ENCODE measurements at regions not wholly inside any gene's neighbourhood (a gene's known extent, or its start where the extent isn't known, plus 50 kb on each side); places are given as distances from the start of the nearest gene placed in this dataset.

DNA sequence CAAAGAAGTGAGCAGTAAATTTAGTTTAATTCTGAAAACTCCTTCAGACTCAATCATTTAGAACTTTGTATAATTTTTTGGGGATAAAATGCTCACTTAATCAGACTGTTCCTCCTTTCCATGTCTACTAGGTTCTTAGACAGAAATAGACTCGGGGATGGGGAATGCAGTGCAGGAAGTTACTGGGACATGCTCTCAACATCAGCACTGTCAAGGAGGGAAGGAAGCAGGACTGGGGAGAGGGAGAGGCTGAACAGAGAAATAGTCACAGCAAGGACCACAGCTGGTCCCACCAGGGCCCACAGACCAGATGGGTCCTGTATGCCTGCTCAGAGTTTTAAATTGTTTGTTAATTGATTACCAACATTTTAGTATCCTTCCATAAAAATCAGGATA lies 310.1 kb upstream of the MSX2 start:
- no peak for DNase-seq

DNA sequence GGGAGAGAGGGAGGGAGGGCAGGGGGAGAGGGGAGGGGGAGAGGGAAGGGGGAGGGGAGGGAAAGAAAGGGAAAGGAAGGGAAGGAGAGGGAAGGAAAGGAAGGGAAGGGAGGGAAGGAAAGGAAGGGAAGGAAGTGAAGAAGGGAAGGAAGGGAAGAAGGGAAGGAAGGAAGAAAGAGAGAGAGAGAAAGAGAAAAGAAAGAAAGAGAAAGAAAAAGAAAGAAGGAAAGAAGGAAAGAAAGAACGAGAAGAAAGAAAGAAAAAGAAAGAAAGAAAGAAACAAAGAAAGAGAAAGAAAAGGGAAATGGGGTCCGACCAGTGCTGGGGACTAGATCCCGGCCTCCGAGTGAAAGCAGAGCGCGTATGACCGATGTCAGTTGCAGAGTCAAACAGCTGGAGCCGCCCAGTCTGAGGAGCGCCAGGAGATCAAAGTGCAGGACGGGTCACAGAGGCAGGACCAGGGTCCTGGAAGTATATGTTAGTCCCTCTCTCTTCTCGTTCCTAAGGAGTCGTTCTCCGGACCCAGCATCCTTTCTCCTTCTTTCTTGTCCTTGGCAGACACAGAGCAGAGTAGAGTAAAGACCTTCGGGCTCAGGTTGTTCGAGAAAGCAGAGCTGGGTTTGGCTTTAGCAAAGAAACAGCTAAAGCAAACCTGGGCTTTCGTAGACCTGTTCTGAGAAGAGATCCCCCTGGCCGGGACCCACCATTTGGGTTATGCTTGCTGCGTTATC lies 305.4 kb upstream of the MSX2 start:
- DNase-seq: no peak

DNA sequence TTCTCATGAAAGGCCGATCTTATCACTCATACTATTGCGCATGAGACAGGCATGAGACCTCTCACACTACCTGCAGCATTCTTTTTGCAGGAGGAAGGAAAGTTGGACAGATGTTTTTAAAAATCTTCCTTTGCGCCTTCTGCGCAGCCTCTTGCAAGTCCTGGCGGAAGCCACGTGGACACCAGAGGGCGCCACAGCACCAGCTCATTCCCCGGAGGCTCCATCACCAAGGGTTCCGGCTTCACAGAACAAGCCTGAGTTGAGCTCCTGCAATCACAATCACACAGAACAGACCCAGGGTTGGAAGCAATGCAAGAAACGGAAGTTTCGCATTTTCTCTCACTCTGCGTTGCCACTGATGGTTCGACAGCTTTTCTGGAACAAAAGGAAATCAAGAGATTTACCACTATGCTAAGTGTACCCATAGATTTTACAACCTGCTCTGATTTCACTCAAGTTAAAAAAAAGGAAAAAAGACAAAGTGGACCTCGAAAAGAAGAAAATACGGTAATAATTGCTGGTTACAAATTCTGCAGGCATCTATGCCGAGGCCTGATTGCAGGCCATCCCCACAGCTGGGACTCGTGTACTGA lies 304.7 kb upstream of the MSX2 start:
- peak; percentile 30 to 77 for DNase-seq

DNA sequence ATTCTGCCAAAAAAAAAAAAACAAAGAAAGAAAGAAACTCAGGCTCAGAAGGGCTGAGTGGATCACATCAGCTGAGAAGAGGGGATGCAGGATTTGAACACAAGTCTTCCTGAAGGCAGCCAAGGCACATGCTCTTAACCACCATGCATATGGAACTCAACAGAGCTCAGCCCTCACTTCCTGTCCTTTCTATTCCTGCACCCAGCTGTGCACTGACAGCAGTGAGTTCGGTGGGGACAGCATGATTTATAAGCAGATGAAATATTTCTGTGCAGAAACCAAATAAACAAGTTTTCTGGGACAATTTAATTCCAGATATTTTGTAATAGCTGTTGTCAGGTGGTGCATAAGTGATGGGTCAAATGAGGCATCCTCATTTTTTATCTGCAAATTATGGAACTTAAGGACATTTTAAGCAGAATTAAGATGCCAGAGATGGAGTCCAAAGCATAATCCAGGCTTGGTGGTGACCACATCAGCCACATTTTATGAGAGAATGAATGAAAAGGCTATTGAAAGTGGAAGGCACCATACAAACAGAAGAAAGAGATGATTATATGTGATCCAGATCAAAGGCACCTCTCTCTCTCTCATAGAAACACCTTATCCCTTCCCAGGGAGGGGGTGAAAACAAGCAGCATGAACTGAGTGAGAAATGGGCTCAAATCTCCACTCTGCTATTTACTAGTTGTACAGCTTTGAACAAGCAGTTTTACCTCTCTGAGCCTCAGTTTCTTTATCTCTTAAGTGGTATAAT lies 303.6 kb upstream of the MSX2 start:
- DNase-seq: no peak

DNA sequence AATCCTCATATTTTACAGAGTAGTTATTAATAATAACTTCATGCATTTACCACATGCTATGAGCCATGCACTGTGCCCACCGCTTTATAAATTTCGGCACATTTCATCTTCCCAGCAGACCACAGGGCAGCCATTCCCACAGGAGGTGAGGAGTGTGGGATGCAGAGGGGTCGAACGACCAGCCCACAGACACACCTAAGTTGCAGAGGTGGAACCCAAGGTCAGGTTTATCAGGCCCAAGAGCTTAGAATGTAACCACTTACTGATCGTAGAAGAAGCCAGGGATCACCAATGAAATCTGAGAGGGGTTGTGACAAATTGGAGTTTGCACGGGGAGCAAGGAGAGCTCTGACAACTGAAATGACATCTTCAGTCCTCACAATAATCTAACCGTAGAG lies 303.0 kb upstream of the MSX2 start:
- no peak for DNase-seq

DNA sequence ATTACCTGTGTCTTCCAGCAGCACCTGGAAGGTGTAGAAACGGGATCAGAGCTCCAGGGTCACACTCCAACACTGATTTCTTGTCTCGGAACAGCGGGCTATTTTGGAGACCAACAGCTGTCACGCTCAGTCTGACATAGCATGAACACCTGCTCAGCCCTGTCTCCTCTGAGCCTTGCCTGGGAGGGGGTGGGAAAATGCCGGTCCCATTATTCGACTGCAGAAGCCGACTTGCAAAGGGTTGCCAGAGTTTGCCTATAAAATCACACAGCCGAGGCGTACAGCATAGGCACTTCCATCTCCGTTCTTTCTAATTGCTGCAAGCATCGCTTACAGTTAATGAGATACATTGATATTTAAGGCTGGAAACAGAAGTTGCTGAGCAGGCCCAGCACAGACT lies 300.8 kb upstream of the MSX2 start:
- peak in 1 of 2 experiments; percentile 42 for DNase-seq

DNA sequence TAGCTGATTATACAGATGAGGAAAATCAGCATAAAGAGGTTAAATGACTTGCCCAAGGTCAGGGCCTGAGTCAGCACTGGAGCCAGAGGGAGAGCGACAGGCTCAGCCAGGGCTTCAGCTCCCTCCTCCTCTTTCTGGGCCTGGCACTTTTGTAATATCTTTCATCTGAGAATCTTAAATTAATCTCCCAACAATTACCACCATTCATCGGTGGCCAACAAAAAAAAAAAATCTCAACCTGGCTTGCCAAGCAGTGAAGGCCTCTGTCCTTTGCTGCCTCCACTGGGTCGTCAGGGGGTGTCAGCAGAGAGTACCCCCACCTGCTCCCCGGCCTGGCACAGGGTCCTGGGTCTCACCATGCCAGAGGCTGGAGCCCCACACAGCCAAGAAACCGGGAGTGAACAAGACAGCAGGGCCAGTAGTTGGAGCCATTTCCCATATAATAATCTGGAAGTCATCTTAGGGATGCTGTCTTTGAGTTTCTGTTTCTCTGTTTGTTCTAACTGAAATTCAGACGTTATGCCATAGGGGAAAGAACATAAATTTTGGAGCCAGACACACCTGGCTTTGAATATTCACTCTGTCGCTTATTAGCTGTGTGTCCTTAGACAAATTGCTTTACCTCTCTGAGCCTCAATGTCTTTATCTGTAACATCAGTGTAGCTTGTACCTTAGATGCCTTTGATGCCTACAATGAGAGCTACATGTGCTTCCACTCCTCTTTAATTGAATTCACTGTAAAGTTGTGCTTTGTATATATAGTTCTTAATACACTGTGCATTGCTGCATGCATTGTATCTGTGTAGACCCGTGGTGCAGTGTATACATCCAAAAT lies 299.9 kb upstream of the MSX2 start:
- DNase-seq: no peak

DNA sequence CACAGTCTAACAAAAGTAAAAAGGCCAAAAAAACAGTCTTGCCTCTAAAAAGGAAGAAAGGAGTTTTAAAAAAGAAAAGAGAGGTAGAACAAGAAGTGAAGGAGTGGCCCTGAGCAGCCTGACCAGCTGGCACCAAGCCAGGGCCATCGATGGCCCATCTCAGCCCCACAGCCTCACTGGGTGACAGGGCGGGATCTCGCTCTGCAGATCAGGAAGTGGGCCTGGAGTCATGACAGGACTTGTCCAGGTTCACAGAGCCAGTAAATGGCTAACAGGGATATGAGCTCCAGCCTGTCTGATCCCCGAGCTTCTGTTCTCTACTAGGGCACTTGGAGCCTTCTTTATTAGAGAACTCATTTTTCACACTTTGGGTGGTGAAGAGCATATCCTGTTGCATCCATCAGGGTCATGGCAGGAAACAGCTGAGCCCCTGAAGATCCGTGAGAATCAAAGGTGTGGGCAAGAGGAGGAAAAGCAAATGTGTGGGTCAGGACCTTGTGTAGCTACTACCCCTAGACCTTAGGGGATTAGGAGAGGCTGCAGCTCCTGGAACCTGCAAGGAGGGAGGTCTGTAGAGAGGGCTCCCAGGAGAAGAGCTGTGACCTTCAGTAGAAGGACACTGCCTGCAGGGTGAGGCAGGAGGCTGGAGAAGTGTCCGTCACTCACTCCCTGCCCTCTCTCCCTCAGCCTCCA lies 299.0 kb upstream of the MSX2 start:
- no peak for DNase-seq

DNA sequence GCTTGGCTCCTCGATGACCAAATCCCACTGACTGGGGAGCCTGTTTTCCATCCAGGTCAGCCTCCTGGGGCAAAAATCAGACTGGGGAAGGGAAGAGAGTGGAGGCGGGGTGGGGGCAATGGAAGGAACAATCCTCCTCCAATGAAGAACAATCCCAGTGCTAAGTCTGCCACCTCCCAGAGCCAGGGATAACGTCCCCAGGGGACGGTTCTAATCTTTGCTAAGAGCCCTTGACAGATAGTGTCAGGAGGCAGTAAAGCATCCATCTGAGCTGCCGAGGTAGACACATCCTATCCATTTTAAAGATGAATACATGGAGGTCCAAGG lies 298.5 kb upstream of the MSX2 start:
- DNase-seq: peak in 1 of 2 experiments; percentile 42

DNA sequence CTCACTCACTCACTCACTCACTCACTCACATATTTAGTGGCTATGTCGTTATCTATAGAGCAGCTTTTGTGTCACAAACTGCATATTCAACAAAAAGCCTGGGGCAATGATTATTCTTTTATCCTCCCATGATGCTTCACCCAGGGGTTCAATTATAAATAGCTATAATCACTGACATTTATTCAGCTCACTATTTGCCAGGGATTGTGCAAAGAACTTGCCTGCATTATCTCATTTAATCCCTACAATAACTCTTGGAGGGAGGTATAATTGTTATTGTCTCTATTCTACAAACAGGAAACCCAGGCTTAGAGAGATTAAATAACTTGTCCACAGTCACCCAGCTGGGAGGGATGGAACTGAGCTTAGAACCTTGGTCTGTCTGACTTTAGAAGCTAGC lies 298.0 kb upstream of the MSX2 start:
- DNase-seq: no peak

DNA sequence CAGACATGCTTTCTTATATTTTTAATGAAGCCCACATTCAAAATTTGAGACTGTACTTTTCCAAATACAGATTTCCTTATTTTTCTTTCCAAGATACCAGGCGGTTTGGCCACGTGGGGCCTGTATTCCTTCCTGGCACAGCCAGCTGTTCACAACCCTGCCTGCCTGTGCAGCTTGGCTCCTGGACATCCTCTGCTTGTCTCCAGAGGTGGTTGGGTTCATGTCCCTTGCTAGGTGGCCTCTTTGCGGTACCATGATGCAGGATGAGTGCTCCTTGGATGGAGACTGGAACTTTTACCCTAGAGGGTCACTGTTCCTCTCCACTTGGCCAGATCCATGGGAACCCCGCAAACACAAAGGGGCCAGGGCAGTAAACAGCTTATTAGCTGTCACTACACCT lies 297.5 kb upstream of the MSX2 start:
- no peak for DNase-seq

DNA sequence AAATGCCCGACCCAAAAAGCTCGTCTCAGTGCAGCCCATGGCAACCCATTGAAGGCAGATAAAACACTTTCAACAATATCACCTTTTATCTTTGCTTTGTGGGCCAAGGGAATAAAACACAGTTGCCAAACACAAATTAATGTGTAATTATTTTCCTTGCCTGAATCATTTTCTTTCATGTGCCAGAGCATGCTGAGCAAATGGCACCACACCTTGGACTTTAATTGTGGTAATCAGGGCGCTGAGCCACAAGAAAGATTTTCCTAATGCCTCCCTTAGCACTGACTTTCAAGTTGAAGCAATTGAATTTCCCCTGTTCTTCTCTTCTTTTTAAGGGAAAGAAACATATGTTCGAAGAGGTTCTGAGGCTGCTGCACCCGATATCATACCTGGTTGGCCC lies 297.1 kb upstream of the MSX2 start:
- no peak for DNase-seq

DNA sequence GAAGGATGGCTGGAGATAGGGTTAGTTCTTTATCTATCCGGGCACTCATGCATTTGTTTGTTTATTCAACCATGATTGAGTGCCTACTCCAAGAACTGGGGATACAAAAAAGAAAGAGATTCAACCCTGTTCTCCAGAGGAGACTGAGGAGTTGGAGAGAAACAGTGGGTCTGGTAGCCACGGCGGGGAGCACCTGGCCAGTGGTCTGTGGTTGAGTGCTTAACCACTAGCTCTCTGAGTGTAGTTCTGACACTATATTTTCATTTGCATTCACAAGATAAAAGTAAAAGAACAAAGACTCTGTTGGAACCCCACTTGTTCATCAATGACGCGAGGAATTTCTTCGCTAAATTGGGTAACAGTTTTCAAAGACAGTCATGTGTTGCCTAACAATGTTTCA lies 295.5 kb upstream of the MSX2 start:
- DNase-seq: no peak

DNA sequence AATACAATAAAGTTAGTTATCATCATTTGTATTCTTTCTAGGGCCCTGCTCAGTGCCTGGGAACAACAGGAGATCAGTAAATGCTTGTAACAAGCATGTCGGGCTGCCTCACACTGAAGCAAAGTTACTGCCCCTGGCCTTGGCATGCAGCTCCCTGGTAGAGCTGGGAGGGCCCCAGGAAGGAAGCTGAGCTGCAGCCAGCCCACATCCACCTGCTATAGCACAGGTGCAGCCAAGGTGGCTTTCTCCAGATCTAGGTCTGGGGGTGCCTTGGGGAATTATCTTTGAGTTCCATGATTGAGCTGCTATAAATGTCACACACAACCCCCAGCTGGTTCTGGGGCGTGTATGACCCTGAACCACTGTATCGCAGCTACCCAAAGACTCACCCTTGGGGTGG lies 293.4 kb upstream of the MSX2 start:
- DNase-seq: no peak

DNA sequence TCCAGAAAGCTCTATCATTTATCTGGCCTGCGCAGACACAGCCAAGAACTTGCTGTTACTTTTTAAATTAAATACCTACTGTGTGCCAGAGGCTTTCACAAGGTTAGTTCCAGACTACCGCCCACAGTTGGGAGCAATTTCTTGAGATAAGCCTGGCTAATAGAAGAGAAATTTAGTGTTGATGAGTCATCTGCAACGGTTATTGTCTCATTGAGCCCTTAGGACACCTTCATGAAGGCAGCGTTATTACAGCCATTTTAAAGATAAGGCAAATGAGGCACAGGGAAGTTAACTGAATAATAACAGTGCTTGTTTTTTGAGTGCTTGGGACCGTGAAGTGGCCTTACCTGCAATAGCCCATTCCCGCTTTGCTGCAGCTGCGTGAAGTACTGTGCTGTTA lies 292.9 kb upstream of the MSX2 start:
- no peak for DNase-seq

DNA sequence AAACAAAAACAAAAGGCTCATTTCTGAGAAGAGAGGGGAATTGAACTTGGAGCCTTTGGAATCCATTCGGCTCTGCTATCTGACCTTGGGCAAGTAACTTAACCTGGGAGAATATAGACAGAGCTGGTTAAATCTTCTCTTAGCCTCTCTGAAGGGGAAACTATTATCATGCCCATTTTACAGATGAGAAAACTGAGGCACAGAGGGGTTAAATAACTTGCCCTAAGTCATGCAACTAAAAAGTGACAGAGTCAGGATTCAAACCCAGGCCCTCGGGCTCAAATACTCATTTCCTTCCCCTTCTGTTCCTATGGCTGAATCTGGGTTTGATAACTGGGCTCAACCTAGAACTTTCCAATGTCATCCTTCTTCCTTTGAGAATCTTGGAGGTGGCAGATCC lies 291.3 kb upstream of the MSX2 start:
- DNase-seq: no peak

DNA sequence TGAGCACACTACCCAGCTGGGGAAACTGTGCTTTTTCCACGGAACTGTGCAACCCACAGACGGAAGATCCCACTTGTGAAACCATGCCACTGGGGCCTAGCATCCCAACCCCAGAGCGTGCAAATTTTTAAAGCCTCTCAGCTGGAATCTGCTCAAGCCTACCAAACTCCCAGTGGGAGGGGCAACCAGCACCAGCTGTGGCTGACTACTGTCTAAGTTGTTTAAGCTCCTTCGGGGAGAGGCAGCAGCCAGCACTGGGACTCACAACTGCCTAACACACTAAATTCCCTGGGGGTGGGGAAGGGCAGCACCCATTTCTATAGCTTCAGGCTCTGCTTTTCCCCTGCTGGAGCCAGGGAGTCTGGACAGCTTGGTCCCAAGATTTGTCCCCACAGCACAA lies 287.6 kb upstream of the MSX2 start:
- no peak for DNase-seq

DNA sequence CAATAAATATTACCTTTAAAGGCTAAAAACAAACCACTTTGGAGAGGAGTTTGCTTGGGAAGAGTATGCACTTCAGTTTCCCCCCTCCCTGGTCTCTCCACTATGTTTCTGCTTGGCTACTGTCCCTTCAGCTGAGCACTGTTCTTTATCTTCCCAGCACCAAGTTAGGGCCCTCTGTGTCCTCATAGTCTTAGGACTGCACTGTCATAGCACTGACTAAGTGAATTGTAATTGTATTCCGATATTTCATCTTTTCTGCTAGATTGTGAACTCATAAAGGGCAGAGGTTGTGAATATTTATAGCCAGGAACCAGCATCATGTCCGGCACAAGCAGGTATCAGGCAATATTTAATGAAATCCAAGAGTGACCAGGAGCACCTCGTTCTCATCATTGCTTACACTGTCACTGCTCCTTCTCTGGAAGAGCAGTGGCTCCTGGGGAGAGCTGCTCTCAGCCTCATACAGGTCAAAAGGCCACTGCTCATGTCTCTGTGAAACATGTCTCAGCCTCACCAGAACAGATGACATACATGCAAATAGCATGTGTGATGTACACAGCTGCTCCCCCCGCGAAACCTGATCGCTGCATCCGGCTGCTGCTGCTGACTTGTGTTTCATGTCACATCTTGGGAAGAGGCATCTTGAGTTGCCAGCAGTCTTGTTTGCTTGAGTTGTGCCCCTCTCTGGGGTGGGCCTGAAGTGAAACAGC lies 279.7 kb upstream of the MSX2 start:
- no peak for DNase-seq

DNA sequence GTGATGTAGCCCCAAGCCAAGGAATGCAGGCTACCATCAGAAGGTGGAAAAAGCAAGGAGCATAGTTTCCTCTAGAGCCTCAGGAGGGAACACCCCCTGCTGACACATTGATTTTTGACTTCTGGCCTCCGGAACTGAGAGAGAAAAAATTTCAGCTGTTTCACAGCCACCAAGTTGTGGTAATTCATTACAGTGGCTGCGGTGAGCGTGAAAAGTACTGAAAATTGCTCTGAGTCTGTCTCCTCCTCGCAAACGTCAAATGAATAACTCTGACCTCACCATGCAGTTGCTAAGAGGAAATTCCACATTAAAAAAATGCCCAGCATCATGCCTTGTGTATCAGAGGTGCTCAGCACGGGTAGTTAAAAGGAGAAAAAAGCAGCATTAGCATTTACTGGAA lies 277.9 kb upstream of the MSX2 start:
- DNase-seq: no peak

DNA sequence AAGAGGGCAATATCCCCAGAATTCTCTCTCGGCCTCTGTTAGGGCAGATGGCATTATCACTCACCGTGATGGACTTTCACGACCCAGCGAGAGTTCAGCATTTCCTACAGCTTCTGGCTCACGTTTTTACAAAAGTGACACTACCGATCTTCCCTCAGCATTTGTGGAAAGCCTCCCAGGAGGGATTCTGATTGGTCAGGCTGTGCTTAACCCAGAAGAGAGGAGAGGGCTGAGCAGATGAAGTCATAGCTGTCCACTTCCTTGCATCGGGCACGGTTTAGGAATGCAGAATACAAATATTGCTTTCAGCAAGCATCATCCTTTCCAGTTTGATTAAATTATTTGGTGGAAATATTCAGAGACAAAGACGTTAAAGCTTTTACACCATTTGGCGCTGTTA lies 277.4 kb upstream of the MSX2 start:
- DNase-seq: no peak

DNA sequence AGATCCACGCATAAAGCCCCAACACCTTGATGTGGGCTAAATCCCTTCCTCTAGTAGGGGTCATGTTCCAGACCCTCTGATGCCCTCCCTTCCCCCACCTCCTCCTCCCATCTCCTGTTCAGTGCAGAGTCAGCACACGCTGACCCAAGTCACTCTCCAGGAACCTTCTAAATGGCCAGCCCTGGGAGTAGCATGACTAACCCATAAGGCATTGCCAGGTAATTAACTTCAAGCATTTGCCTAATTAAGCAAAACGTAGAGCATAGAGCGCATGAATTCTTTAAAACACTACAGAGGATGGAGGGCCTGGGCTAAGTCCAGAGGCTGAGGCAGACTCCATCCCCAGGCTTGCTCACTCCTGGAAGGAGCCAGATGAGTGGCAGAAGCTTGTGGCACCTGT lies 276.3 kb upstream of the MSX2 start:
- no peak for DNase-seq

DNA sequence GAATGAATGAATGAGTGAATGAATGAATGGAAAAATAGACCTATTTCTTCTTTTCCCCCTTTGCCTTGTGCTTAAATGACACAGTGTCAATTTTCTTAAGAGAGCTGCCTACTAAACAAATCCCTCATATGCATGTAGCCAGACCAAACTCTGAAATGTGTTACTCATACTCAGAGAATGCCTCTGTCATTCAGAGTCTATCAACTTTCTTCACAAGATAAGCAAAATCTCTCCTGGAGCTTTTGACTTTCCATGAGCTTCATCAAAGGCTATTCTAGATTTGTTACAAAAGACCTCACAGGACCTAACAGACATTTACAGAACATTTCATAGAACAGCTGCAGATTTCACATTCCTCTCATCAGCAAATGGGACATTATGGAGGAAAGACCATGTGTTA lies 275.7 kb upstream of the MSX2 start:
- no peak for DNase-seq
